GM23338 (cell line): ENCODE measurements at regions not wholly inside any gene's neighbourhood (a gene's known extent, or its start where the extent isn't known, plus 50 kb on each side); places are given as distances from the start of the nearest gene placed in this dataset.

Source experiments
- CREB1 ChIP-seq: fragments of 250-450 bp; sonication (Bioruptor Pico); IDR thresholded peaks from 2 replicates; pipeline ENCODE4 v1.5.0; 2020; ENCODE audit warnings: low read depth, mild to moderate bottlenecking, moderate library complexity
- EZH2 ChIP-seq: fragments of 200-600 bp; sonication (generic); IDR thresholded peaks from one replicate; pipeline ENCODE4 v1.8.0; 2017; ENCODE audit warnings: antibody characterized with exemption, mild to moderate bottlenecking, low read depth; ENCODE audit not compliant: unreplicated experiment
- EZH2phosphoT487 ChIP-seq: fragments of 200-600 bp; sonication (generic); IDR thresholded peaks from one replicate; pipeline ENCODE4 v1.8.1; 2018; ENCODE audit warnings: antibody characterized with exemption; ENCODE audit not compliant: unreplicated experiment
- POLR2AphosphoS5 ChIP-seq: IDR thresholded peaks from 2 replicates; pipeline ENCODE4 v1.6.1; 2016; ENCODE audit warnings: antibody characterized with exemption, low read depth
- ZNF331 ChIP-seq: fragments of 250-450 bp; sonication (Bioruptor Pico); IDR thresholded peaks from 2 replicates; pipeline ENCODE4 v1.5.0; 2020; ENCODE audit warnings: low read depth, mild to moderate bottlenecking, moderate library complexity
- TF ChIP-seq, protein P1 (sequence below), 2 experiments: fragments of 200-600 bp in 1 of 2; sonication (generic) in 1 of 2; conservative IDR thresholded peaks; 2 replicates each; pipeline versions ENCODE4 v1.5.1 to v1.6.1; 2016 to 2017; ENCODE audit warnings: antibody characterized with exemption in 2 of 2, low read depth in 2 of 2, mild to moderate bottlenecking in 2 of 2, moderate library complexity in 1 of 2
- TF ChIP-seq, protein P2 (sequence below): IDR thresholded peaks from one replicate; pipeline ENCODE4 v1.6.1; 2018; ENCODE audit warnings: antibody characterized with exemption; ENCODE audit not compliant: unreplicated experiment

DNA sequence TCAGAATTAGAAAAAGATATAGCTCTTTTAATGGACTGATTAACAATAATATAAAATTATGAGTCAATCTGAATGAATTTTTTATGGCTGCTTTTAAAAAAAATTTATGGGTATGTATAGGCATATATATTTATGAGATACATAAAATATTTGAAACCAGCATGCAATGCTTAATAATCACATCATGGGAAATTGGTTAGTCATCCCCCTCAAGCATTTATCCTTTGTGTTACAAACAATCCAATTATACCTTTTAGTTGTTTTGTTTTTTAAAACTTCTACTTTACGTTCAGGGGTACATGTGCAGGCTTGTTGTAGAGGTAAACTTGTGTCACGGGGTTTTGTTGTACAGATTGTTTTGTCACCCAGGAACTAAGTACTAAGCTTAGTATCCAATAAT, 63.4 kb upstream of the HMGCLL1 start:
- TF ChIP-seq, protein P1, sequence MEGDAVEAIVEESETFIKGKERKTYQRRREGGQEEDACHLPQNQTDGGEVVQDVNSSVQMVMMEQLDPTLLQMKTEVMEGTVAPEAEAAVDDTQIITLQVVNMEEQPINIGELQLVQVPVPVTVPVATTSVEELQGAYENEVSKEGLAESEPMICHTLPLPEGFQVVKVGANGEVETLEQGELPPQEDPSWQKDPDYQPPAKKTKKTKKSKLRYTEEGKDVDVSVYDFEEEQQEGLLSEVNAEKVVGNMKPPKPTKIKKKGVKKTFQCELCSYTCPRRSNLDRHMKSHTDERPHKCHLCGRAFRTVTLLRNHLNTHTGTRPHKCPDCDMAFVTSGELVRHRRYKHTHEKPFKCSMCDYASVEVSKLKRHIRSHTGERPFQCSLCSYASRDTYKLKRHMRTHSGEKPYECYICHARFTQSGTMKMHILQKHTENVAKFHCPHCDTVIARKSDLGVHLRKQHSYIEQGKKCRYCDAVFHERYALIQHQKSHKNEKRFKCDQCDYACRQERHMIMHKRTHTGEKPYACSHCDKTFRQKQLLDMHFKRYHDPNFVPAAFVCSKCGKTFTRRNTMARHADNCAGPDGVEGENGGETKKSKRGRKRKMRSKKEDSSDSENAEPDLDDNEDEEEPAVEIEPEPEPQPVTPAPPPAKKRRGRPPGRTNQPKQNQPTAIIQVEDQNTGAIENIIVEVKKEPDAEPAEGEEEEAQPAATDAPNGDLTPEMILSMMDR (conservative IDR thresholded peaks at IDR 0.05; ENCODE audit: low read depth in 2 of 2) = no peak
- TF ChIP-seq EZH2 (no peak), POLR2AphosphoS5 (no peak), ZNF331 (CRISPR knock-in tag) (no peak), EZH2phosphoT487 (no peak), CREB1 (no peak)
- TF ChIP-seq, protein P2, sequence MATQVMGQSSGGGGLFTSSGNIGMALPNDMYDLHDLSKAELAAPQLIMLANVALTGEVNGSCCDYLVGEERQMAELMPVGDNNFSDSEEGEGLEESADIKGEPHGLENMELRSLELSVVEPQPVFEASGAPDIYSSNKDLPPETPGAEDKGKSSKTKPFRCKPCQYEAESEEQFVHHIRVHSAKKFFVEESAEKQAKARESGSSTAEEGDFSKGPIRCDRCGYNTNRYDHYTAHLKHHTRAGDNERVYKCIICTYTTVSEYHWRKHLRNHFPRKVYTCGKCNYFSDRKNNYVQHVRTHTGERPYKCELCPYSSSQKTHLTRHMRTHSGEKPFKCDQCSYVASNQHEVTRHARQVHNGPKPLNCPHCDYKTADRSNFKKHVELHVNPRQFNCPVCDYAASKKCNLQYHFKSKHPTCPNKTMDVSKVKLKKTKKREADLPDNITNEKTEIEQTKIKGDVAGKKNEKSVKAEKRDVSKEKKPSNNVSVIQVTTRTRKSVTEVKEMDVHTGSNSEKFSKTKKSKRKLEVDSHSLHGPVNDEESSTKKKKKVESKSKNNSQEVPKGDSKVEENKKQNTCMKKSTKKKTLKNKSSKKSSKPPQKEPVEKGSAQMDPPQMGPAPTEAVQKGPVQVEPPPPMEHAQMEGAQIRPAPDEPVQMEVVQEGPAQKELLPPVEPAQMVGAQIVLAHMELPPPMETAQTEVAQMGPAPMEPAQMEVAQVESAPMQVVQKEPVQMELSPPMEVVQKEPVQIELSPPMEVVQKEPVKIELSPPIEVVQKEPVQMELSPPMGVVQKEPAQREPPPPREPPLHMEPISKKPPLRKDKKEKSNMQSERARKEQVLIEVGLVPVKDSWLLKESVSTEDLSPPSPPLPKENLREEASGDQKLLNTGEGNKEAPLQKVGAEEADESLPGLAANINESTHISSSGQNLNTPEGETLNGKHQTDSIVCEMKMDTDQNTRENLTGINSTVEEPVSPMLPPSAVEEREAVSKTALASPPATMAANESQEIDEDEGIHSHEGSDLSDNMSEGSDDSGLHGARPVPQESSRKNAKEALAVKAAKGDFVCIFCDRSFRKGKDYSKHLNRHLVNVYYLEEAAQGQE = no peak
